GM18499 (cell line): ENCODE measurements at regions not wholly inside any gene's neighbourhood (a gene's known extent, or its start where the extent isn't known, plus 50 kb on each side); places are given as distances from the start of the nearest gene placed in this dataset.

ENCODE experiments used
- ATAC-seq: cut with Tn5 transposase; IDR thresholded peaks from one replicate; pipeline ENCODE4 v1.9.1; 2021; ENCODE audit warnings: moderate number of reproducible peaks; ENCODE audit not compliant: insufficient read depth, unreplicated experiment

DNA sequence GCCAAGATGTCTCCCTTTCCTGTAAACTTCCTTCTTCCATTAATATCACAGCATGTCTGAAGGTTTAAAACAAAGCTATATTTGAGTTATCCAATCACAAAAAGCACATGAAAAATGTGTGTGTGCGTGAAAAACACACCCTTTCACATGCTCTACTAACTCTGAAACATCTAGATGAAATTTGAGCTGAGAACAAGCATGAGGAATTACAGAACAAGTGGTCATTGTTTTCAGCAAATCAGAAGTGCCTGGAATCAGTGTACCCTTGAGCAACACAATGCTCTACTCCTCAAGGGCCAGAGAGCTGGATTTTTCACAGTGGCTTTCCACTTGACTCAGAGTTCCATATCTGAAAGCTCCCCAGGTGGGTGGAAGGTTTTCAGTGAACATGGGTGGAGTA lies 255.9 kb downstream of the PSAT1 start:
- no peak for ATAC-seq

DNA sequence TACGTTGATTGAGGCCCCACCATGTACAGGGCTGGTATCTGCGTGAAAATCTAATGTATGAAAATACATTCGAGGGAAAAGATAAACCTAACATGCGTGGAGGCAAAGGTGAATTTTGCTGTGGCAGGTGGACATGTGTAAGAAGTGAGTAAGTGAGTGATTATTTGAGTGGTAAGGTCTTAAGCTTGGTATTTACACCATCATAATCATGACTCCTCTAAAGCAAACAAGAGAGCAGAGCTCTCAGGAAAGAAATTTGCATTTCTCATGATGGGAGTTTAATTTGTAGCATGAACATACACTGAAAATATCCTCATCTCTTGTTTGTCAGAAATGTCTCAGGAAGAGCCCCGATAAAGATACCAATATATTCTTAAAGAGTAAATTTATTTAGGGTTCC lies 260.6 kb downstream of the PSAT1 start:
- ATAC-seq: no peak

DNA sequence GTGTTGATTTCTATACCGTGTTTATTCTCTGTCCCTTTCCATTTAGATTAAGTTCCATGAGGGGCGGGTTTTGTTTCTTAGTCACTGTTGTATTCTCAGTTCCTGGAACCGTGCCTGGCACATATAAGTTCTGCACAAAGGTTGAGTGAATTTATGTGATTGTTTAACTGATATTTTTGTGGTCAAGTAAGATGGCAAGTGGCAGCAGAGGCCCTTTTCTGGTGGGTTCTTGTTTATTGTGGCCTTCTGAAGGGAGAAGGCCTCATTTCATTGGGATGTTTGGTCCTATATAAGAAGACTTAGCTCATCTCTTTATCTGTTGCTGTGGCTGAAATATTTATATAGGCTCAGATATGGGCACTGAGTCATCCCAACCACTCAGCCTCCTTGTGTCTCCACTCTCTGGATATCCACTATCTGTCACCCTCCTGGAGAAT lies 262.5 kb downstream of the PSAT1 start:
- no peak for ATAC-seq

DNA sequence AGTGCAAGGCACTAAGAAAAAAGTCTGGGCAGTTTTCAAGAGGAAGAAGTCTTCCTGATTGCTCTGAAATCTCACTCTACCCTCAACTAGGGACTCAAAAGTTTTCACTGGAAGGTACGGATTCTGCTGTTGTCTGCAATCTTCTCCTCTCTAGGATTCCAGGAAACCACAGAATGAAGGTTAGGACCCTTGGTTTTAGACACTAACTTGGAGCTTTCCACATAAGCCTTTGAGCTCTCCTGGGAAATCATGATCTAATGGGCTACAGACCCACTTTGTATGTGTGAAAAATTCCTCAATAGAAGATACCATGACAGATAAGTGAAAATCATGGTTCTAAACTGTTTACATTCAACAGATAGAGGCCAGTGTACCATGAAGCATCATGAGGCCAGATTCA lies 265.1 kb downstream of the PSAT1 start:
- ATAC-seq: no peak

DNA sequence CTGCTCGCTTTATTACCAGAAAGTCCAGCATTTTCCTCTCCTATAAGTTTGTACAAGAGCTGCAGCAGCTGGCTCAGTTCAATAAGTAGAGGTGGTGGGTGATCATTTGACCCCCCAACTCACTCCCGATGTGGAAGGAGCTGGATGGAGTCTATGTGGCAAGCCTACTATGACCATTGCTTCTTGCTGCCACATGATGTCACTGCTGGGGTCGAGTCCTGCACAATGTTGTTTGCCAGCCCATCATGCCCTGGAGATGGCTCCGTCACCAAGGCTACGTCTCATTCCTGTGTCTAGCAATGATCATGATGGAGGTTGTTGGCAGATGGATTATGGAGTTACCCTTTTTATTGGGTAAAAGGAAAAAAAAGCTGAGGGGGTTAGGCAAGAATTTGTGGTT lies 266.3 kb downstream of the PSAT1 start:
- no peak for ATAC-seq

DNA sequence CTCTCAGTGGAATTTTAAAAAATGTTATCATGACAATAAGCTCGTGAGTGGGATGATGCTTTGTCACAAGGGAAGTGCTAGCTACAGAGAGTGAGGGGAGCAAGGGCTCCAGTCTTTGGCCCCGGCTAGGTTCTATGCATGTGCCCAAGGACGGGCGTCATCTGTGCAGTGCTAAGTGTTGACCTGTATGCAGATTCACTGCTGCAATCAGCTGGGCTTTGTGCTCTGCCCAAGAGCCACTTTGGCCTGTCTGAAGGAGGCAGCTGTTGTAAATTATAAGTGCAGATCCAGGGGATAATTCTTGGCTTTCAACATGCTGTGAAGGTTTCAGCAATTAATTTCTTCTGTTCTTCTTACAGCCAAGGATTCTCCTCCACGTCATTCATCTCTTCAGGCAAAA lies 268.6 kb downstream of the PSAT1 start:
- no peak for ATAC-seq

DNA sequence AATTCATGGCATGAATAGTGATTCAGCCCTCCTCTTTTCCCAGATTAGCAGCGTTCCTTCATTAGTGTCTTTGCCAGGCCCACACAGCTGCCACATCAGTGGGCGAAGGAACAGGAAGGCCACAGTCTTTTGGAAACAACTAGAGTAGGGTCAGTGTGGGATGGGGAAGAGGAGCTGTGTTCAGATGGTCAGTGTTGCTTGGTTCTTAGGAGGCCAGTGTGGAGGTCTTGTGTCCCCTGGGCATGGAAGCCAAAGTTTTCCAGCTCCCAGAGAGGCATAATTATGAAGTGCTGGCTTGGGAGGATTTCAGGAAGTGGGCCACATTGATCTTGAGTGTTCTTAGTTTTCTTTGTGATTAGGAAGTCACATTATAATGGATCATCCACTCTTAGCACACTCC lies 269.6 kb downstream of the PSAT1 start:
- ATAC-seq: no peak

DNA sequence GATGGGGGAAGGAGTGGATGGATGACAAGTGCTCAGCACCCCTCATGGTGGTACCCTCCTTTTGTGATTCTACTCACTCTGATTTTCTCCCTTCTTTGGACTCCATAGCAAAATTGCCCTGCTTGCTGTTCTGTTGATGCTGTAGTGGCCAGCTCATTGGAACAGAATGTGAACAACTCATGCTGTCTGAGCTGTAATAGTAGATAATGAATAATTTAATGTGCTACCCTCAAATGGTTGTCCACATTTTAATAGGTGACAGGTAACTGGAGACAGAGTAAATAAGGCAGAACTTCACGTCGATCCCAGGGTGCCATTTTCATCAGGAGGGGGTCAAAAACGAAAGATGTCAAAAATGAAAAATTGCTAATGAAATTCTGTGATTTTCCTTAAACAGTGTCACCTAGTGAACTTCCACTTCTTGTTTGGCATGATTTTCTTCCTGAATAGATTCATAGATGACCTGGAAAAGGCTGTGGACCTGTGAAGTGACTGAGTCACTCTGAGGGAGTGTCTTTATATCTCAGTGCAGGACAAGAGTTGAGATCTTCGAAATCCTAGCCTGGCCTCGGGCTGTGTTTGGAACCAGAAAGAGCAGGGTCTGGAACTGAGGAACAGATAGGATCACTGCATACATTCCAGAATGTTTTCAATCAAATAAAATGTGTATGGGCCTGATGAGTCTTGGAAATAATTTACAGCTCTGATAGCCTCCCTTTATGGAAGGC lies 270.2 kb downstream of the PSAT1 start:
- no peak for ATAC-seq

DNA sequence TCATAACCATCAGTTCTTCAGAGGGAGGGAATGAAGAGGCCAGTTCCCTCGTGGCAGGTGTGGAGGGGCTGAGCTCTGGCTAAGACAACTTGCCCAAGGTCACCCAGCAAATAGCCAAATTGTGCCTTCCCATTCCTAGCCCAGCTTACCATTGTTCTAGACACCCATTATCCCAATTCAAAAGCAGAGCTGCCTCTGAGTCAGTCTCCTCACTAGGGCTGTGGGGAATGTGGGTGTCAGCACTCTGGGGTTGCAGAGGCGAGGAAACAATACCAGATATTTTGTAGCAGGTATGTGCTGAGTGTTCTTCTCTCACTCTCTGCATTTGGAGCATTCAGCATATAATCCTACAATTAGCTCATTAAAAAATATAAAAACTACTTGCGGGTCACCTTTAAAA lies 270.8 kb downstream of the PSAT1 start:
- ATAC-seq: no peak

DNA sequence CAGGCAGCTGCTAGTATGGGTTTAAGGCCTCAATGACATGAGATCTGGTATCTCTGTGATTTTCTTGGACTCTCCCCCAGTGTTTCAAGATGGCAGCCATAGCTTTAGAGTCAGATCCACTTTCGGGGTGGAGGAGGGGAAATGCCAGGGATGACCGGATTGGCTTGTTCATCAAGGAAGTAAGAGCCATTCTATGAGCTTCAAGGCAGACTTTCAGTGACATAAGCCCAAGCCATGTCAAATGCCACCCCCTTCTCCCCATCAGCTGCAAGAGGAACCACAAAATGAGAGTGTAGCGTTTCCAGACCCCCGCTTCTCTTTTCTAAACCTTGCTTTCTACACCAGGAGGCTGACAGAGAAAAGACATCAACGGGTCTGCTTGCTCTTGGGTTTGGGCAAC lies 271.8 kb downstream of the PSAT1 start:
- ATAC-seq: no peak

DNA sequence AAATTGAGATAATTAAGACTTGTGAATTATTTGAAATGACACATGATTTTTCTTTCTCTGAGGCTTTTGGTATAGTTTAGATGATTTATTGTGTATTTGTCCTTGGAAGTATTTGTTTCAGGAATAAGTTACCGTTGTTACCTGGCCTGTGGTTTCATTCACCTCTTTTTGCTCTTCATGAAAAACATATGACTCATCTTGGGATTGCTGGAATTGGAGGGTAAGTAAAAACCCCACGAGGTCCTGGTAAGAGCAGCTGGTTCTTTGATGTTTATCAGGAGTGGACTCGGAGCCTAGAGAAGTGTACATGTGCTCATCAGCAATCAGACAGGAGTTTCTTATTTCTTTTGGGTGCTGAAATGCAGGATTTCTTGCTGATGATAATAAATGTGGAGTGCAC lies 275.3 kb downstream of the PSAT1 start:
- ATAC-seq: no peak

DNA sequence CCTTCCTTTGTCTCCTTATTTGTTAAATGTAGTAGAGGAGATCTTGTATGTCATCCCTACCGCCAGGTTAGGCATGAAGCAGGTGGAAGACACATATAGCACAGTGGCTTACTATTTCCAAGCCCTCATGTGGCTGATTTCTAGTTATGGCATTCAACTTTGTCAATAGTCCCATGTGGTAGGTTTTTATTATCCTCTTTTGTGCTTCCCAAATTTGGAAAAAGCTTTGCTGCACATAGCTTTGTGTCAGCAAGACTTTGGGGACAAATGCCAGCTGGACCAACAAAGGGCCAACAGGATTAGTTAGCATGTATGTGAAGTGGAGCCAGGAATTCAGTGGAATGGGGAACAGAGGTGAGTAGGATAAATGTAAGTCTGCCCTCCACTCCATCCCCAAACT lies 276.3 kb downstream of the PSAT1 start:
- no peak for ATAC-seq

DNA sequence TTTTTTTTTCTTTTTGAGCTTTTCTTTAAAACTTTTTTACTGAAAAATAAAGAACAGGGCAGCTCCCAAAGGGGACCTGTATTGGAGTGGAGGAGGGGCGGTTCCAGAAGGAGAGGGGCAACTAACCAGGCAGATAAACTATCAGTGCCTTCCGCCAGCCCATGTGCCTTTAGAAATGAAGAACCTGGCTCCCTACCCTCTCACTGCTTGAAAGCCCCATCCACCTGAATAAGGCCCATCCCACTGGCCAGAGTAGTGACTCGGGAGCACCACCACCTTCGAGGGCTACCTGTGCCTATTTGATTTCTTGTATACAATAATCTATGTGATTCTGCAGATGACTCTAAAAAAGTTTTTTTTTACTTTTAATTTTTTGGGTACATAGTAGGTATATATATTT lies 276.7 kb downstream of the PSAT1 start:
- no peak for ATAC-seq

DNA sequence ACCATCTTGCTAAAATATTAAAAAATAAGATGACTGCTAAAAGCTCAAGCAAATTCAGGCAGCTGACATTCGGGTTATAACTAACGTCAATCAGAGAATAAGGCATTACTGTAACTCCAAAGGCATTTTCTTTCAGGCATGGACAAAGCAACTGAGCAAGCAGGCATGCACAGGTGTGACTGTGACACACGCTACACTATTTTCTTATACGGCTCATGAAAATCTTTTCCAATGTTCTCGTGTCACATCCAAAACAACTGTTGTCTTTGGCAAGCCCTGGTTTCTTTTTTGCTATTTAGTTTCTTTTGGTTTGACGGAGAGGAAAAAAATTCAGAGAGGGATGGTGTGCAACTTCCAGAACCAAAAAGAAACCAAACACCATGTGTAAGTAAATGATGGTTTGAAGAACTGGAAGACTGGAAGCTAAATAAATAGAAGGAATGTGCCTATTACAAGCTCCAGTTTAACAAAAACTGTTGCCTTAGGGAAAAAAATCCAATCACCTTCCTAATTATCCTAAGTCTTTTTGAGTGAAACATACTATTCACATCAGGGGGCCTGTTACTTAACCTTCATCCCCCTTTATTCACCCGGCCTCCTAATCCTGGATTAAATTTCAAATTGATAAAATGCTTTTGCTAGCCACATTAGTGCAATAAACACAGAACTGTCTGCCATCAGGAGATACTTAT lies 277.6 kb downstream of the PSAT1 start:
- ATAC-seq: no peak

DNA sequence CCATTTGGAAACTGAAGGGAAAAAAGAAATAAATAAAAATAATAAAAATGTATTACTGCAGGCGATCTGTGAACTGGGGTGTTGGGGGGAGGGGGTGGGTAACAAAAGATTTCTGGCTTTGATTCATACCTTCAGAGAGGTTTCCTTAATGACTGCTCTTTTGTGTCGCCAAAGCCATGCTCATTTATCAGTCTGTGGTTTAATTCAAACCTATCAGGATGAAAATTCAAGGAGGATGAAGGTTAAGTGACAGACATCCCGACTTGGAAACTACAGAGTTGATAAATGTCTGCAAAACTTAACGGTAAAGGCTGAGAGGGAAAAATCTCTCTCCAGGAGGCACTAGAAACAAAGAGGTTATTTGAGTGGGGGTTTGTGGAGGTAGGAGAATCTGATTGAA lies 278.2 kb downstream of the PSAT1 start:
- no peak for ATAC-seq

DNA sequence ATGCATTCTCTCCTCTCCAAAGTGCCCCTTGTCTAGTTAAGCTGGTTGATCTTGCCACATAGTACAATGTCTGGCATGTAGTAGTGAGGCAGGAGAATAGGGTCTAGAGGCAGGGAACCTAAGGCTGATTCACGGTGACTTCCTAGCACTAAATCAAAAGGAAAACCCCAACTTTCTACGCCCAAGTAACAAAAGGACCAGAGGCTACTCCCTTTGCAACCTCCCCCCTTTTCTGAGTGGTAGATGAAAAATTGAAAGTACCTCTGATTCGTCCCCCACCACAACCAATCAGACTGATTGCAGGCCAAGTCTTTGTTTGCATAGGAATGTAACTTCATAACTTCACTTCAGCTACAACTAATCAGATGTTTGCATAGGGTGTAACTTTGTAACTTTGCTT lies 278.8 kb downstream of the PSAT1 start:
- ATAC-seq: no peak

DNA sequence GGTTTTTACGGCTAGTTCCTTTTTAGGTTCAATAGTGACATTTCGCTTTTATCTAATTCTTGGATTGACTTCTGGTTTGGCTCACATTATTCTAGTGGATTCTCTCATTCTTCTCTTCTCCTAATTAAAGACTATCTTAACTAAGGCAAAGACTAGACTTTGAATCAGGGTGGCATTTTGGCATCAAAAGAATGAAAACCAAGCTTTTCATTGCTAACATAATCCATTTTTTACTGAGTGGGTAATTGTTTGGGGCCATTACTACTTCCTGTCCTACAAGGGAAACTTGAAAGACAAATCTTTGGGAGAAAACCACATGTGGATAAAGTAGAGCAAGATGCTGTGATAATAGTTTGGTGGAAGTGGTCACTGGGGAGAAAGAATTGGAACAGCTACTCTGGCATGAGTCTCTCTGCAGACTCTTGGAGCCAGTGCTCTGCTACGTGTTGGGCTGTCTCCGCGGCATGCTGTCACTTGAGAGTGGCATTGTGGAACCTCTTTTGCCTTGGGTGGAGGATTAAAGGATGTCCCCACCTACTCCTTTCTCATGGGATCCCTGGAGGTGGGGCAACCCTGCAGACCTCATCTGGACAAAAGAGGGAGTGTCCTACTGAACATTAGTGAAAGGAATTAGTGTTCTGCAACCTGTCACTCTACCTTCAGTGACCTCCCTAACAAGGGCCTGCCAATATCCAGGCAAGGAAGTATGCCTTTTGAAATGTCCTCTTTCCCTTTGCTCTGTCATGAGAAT lies 280.4 kb downstream of the PSAT1 start:
- no peak for ATAC-seq

DNA sequence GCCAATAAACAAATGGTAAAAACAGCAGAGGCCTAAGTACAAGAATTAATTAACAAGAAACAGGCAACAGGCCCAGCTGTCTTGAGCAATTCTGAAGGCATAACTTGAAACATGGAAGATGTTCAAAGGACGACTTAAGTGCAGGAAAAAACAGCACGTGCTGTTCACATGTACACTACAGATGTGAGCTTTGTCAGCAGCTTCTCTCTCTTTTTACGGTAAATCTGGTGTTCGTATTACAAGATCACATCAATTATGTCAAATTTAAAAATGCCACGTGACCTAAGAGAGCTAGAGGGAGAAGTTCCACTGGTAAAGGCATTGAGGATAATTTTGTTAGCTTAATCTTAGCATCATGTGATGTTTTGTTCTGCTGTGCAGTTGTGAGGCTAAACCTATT lies 281.1 kb downstream of the PSAT1 start:
- ATAC-seq: no peak

DNA sequence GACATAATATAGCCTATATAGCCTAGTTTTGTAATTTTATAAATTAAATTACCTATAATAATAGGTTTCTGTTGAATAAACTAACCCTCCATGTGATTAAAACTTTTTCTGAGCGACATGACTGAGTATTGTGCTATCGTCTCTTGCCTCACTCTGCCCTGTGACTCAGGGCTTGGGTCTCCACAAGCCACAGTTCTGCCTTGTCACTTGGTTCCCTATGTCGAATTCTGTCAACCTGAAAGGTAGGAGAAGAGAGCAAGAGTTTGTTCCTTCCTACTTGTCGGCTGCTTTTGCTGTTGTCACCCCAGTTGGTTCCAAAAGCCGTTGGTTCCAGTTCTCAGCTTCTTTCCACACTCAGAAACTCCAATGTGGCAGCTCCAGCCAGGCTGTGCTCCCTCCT lies 285.9 kb downstream of the PSAT1 start:
- no peak for ATAC-seq

DNA sequence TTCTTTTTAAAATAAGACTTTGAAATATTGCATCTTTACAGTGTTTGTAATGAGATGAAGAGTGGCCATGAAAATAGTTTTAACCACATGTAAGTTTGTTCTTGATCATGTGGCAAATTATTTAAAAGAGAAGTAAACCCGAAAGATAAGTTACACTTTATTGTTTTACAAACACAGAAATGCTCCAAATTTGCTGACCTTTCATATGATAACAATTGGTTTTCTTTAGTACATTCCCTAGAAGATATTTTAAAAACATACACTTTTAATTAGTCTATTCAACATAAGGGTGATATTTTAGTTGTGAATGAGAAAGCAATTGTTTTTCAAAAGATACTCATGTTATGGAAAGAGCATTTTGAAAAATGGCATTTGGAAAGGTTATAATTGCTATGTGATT lies 287.7 kb downstream of the PSAT1 start:
- ATAC-seq: no peak

DNA sequence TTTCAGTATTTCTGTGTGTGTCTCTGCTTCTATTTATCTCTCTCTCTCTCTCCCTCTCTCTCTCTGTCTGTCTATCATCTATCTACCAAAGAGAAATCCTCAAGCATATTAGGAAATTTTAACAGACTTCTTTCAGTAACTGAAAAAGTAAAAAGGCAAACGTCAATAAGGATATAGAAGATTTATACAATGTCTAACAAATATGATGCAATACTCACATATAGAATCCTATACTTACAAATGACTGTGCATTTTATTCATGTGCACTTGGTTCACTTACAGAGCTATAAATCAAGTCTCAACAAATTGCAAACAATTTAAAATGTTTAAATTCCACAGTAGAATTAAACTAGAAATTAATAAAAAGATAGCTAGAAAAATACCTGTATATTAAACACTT lies 289.0 kb downstream of the PSAT1 start:
- no peak for ATAC-seq

DNA sequence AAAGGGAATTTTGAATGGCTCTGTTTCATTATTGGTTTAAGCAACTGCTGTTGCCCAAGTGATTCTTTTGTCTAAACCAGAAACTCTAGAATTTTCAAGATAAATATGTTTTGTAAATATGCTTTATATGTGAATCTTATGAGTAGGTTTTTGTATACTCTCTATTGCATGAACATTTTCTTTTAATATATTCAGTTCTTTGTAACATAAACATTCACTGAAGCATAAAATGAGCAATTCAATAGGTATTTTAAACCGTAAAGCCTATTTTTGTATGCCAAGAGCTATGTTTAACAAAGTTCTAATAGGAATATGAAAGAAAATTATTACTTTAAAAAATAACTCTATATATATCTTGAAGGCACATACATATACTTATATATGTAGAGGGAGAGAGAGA lies 293.1 kb downstream of the PSAT1 start:
- ATAC-seq: no peak
